DOHH2 (cell line): ENCODE measurements at regions not wholly inside any gene's neighbourhood (a gene's known extent, or its start where the extent isn't known, plus 50 kb on each side); places are given as distances from the start of the nearest gene placed in this dataset.

Experiments
- H3F3A ChIP-seq: fragments of 200-600 bp; sonication (generic), shearing (Covaris generic); 2 replicates; pipeline ENCODE4 v1.6.0; 2016; ENCODE audit warnings: antibody characterized with exemption, mild to moderate bottlenecking; ENCODE audit not compliant: control insufficient read depth, insufficient read depth
- H3K27ac ChIP-seq: fragments of 200-600 bp; sonication (generic); 2 replicates; pipeline ENCODE4 v1.5.1; 2014; ENCODE audit warnings: low read depth, mild to moderate bottlenecking, low read length, moderate library complexity
- H3K27me3 ChIP-seq: fragments of 200-600 bp; sonication (generic); 2 replicates; pipeline ENCODE4 v1.6.1; 2014; ENCODE audit warnings: mild to moderate bottlenecking, low read length, mixed read lengths; ENCODE audit not compliant: control insufficient read depth
- H3K36me3 ChIP-seq: fragments of 200-600 bp; sonication (generic); 2 replicates; pipeline ENCODE4 v1.6.1; 2014; ENCODE audit warnings: mild to moderate bottlenecking, low read length, moderate library complexity, mixed read lengths; ENCODE audit not compliant: control insufficient read depth
- H3K4me1 ChIP-seq: fragments of 200-600 bp; sonication (generic); 2 replicates; pipeline ENCODE4 v1.6.1; 2014; ENCODE audit warnings: mild to moderate bottlenecking, low read length, mixed read lengths; ENCODE audit not compliant: control insufficient read depth
- H3K4me2 ChIP-seq: fragments of 200-600 bp; sonication (generic); 2 replicates; pipeline ENCODE4 v1.6.0; 2014; ENCODE audit warnings: mild to moderate bottlenecking, low read length, moderate library complexity
- H3K4me3 ChIP-seq: fragments of 200-600 bp; sonication (generic); 2 replicates; pipeline ENCODE4 v1.5.1; 2014; ENCODE audit warnings: mild to moderate bottlenecking, low read length, mixed read lengths
- H3K79me2 ChIP-seq: fragments of 200-600 bp; sonication (generic); 2 replicates; pipeline ENCODE4 v1.6.1; 2014; ENCODE audit warnings: mild to moderate bottlenecking, low read length, mixed read lengths; ENCODE audit not compliant: control insufficient read depth
- H3K9me2 ChIP-seq: fragments of 200-600 bp; sonication (generic); replicated peaks from 2 replicates; pipeline ENCODE4 v1.6.1; 2014; ENCODE audit warnings: mild to moderate bottlenecking, low read length, mixed read lengths; ENCODE audit not compliant: control insufficient read depth
- H3K9me3 ChIP-seq: fragments of 200-600 bp; sonication (generic); 2 replicates; pipeline ENCODE4 v1.6.1; 2014; ENCODE audit warnings: antibody characterized with exemption, low read length, mixed read lengths; ENCODE audit not compliant: control insufficient read depth, insufficient read depth
- H4K20me1 ChIP-seq: fragments of 200-600 bp; sonication (generic); 2 replicates; pipeline ENCODE4 v1.6.0; 2014; ENCODE audit warnings: low read depth, mild to moderate bottlenecking, antibody characterized with exemption, low read length, moderate library complexity; ENCODE audit not compliant: control insufficient read depth, insufficient read depth
- CTCF ChIP-seq: fragments of 200-600 bp; sonication (generic); IDR thresholded peaks from one replicate; pipeline ENCODE4 v1.5.1; 2014; ENCODE audit warnings: antibody characterized with exemption, mild to moderate bottlenecking, low read depth, low read length; ENCODE audit not compliant: poor library complexity, severe bottlenecking
- EZH2phosphoT487 ChIP-seq: fragments of 200-600 bp; sonication (generic); IDR thresholded peaks from 2 replicates; pipeline ENCODE4 v1.6.1; 2017; ENCODE audit warnings: borderline replicate concordance, mild to moderate bottlenecking, antibody characterized with exemption, low read length, moderate library complexity, mixed read lengths

DNA sequence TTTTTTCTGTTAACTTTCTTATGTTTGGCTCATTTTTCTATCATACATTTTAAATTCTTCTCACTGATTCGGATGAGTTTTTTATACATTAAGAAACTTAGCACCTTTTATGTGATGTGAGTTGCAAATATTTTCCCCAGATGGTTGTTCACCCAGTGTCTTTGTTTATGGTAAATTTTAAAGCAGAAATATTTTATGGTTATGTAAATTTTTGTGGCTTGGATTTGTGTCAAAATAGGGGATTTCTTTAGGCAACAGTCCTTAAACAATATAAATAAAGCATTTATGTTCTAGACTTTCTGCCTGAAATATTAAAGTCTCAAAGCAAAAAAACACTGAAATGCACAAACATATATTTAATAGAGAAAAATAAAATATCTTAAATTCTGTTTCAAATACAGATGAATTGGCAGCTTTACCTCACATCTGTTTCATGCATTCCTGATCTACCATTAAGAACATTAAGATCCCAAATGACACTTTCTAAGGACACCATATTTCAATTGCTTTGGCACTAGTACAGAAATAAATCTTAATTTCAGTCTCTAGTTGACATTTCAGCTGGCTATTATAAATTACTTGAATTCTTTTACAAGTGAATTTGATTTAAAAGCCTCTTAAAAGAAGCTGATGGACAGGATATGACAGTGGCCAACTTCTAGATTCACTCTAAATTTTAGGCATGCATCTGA lies 646.6 kb downstream of the HACE1 start:
- Histone ChIP-seq H3K27me3 (no peaks in the 10 kb centered on the region), H3K36me3 (no peaks in the 10 kb centered on the region), H4K20me1 (no peaks in the 10 kb centered on the region), H3K9me3 (no peaks in the 10 kb centered on the region), H3K79me2 (no peaks in the 10 kb centered on the region), H3K4me2 (no peak overlapping the region), H3K9me2 (no peaks in the 10 kb centered on the region), H3F3A (no peaks in the 10 kb centered on the region), H3K4me3 (no peak overlapping the region), H3K27ac (no peak overlapping the region), H3K4me1 (no peaks in the 10 kb centered on the region)
- TF ChIP-seq CTCF (no peak), EZH2phosphoT487 (no peak)

DNA sequence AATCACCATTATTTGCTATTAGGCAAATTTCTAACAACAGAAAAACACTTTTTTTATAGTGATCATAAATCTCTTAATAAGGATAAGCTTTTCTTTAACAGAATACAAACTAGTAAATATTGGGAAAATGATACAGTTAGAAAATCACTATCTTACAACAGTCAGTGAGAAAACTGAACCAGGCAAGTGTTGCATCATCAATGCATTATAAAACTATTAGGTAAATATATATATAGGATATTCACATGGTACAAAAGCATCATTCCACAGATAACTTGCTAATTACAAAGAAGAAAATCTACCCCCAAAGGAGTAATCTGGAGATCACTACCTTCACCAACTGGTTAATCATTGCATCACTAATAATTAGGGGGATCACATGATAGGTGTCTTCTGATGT lies 652.1 kb downstream of the HACE1 start:
- no peaks in the 10 kb centered on the region for H3K9me3 ChIP-seq
- H3K9me2 ChIP-seq: no peaks in the 10 kb centered on the region
- H3K79me2 ChIP-seq: no peaks in the 10 kb centered on the region
- H3K4me3 ChIP-seq: no peak overlapping the region
- no peak overlapping the region for H3K4me2 ChIP-seq
- H3F3A ChIP-seq: no peaks in the 10 kb centered on the region
- H4K20me1 ChIP-seq: no peaks in the 10 kb centered on the region
- H3K4me1 ChIP-seq: no peaks in the 10 kb centered on the region
- no peak for TF ChIP-seq CTCF
- TF ChIP-seq EZH2phosphoT487: no peak
- no peaks in the 10 kb centered on the region for H3K27me3 ChIP-seq
- no peak overlapping the region for H3K27ac ChIP-seq
- H3K36me3 ChIP-seq: no peaks in the 10 kb centered on the region

GRCh38 chr6:104201557-104201956 lies 658.2 kb downstream of the HACE1 start:
- Histone ChIP-seq H3K9me2 (no peaks in the 10 kb centered on the region; the same call in 1 of the 2 replicates), H3K4me2 (no peak overlapping the region), H4K20me1 (no peaks in the 10 kb centered on the region), H3K4me1 (no peaks in the 10 kb centered on the region), H3K79me2 (no peaks in the 10 kb centered on the region), H3K9me3 (no peaks in the 10 kb centered on the region), H3F3A (no peaks in the 10 kb centered on the region), H3K36me3 (no peaks in the 10 kb centered on the region), H3K27me3 (no peaks in the 10 kb centered on the region), H3K4me3 (no peak overlapping the region), H3K27ac (no peak overlapping the region)
- TF ChIP-seq CTCF (no peak), EZH2phosphoT487 (no peak)
